GM19239 (cell line): ENCODE measurements at regions not wholly inside any gene's neighbourhood (a gene's known extent, or its start where the extent isn't known, plus 50 kb on each side); places are given as distances from the start of the nearest gene placed in this dataset.
A peak's percentile ranks its signal among the peaks of the same experiment; 100 is the strongest.
"Not testable (repeated sequence)": the region's sequence is repeated elsewhere in the genome, so short reads cannot be mapped to it uniquely, and the experiment has no call there.

Source experiments
- DNase-seq: peaks from one replicate; pipeline ENCODE4 v3.0.0; 2011; ENCODE audit warnings: low spot score; ENCODE audit not compliant: insufficient read length
- FAIRE-seq: peaks from 2 replicates; lab custom pipeline; 2011; peaks lifted over from hg19 to GRCh38; lab: Jason Lieb, UNC

DNA sequence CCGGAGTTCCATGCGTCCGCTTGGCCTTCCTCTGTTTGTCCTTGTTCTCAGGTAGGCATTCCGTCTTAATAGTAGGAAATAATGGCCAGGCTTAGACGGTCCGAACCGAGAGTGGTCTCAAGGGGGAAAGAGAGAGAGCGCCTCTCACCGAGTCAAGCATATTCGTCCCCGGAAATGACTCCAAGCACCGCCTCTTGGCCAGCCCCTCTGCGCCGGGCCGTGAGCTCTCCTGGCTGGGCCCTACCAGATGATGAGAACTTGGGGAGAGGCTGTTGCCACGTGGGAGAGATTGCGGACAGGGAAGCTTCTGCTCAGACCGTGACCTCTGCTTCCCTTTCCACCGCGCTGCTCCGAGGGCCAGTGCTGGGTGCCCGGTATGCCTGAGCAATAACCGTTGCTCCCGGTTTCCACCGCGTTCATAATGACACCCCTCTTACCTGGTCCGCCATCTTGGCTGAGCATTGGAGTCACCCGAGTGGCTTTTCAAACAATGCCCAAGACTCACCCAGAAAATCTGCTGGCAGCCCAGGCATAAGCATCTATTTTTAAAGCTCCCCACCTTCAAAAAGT is 251.1 kb upstream of the SHH start:
- DNase-seq: no peak
- no peak for FAIRE-seq

DNA sequence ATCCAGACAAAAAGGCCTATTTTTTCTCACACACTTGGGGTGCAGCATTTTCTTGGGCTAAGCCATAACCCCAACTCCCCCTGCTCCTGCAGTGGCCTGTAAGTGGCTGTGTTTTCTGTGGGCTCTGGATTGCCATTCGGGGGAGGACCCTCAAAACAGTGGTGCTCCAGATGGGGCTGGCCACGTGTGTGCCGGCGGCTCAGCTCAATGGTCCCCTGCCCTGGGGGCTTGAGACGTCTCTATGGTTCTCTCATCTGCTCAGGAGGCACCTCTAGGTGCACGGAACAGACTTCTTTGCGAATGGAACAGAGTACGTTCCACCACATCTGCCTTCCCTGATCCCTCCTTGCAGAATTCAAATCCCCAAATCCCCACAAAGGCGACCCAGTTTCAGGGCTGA is 250.0 kb upstream of the SHH start:
- DNase-seq (no peak), FAIRE-seq (no peak)

DNA sequence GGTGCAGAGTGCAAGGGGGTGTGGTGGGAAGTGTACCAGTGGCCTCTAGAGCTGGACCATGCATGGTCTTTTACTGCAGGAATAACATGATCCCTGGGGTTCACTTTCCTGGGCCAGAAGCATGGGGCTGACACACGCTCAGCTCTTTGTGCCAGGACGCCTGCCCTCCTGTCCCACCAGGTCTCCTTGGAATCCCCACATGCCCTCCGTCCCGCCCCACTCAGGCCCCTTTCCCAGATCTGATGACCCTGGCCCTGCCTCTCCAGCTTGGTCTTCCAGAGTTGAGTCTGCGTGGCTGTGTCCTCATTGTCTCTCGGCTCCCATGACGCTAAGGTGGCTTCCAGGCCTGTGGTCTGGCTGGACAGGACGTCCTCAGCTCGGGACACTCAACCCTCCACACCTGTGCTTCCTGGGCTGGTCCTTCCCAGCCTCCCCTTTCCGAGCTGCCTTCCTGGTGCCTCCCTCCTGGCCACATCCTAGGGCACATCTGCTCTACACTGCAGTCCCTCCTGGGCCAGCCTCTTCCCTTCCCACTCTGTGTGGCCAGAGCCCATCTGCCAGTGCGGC is 249.5 kb upstream of the SHH start:
- DNase-seq: no peak
- no peak for FAIRE-seq

DNA sequence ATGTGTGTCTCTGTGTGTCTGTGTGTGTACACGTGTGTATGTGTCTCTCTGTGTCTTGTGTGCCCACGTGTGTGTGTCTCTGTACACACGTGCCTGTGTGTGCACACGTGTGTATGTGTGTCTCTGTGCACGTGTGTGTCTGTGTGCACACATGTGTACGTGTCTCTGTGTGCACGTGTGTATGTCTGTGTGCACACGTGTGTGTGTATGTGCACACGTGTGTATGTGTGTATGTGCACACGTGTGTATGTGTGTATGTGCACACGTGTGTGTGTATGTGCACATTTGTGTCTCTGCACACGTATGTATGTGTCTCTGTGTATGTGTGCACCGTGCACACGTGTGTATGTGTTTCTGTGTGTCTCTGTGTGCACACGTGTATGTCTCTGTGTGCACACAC is 248.7 kb upstream of the SHH start:
- no peak for DNase-seq
- FAIRE-seq: no peak

DNA sequence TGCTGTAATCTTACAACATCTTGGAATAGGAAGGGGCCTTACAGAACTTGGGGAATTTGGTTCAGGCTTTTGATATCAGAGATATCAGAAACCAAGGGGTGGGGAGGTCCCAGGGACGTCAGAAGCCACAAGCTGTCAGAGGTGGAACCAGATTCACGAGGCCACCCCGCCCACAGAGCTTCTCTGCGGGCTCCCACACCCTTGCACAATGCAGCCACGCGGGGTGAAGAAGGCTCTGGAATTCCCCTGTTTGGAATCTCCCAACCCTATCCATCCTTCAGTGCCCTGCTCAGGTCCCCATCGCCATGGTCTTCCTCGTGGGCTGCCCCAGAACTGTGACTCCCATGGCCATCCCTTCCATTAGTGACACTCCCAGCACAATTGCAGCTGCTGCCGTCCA is 247.1 kb upstream of the SHH start:
- FAIRE-seq (no peak), DNase-seq (no peak)

DNA sequence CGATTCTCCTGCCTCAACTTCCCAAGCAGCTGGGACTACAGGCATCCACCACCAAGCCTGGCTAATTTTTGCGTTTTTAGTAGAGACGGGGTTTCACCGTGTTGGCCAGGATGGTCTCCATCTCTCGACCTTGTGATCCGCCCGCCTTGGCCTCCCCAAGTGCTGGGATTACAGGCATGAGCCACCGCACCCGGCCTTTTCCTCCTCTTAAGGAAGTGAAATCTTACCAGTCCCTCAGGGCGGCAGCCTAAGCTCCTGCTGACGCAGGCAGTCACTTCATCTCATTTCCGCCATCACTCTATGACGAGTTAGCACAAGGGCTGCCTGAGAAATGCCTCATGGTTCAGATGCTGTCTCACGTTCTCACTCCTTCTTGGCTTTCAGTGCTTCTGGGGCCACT is 246.0 kb upstream of the SHH start:
- FAIRE-seq (no peak), DNase-seq (no peak)

DNA sequence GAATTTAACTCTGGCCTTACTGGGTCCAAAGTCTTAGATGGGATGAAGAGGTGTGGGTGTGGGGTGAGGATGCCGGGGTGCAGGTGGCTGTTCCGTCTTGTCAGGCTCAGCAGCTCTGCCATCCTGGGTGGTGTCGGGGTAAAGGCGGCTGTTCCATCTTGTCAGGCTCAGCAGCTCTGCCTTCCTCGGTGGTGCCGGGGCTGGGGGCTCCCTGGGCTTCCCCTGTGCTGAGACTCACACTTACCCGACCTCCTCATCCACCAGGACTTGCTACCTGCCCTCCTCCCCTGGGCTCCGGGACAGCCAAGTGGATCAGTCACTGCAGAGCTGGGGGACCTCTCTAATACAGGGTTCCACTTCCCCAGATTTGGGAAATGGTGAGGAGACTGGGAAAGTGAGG is 244.3 kb upstream of the SHH start:
- no peak for DNase-seq
- FAIRE-seq: no peak

DNA sequence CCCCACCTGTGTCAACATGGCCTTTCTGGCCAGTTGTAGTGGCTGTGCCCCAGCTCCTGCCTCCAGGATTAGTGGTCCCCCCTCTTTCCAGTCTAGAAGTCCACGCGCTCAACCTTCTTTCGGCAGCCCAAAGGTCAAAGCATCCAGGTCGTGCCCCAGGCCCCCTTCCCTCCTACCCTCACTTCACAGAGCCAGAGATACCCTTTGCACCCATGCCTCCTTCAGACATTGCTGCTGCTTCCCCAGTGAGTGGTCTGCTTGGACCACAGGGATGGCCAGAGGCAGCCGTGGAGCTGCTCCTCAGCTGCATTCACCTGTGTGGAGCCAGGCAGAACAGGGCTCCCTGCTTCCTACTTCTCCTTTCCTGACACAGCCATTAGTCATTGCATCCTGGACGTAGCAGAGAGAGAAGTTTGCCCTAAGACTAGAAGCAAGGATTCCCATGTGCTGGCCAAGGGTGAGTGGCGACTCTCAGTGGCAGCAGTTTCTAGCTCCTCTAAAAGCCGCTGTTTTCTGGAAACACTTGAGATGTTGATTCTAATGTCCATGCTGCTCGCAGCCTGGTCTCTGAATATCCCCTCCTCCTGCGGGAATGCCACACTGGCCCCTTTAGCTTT is 243.1 kb upstream of the SHH start:
- no peak for DNase-seq
- no peak for FAIRE-seq

DNA sequence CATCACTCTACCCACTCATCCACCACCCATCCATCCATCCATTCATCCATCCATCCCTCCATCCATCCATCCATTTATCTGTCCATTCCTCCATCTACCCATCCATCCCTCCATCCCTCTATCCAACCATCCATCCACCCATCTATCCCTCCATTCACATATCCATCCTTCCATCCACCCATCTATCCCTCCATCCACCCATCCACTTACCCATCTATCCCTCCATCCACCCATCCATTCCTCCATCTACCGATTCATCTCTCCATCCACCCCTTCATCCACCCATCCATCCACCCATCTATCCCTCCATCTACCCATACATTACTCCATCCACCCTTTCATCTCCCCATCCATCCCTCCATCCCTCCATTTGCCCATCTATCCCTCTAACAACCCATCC is 239.6 kb upstream of the SHH start:
- FAIRE-seq (no peak), DNase-seq (no peak)

DNA sequence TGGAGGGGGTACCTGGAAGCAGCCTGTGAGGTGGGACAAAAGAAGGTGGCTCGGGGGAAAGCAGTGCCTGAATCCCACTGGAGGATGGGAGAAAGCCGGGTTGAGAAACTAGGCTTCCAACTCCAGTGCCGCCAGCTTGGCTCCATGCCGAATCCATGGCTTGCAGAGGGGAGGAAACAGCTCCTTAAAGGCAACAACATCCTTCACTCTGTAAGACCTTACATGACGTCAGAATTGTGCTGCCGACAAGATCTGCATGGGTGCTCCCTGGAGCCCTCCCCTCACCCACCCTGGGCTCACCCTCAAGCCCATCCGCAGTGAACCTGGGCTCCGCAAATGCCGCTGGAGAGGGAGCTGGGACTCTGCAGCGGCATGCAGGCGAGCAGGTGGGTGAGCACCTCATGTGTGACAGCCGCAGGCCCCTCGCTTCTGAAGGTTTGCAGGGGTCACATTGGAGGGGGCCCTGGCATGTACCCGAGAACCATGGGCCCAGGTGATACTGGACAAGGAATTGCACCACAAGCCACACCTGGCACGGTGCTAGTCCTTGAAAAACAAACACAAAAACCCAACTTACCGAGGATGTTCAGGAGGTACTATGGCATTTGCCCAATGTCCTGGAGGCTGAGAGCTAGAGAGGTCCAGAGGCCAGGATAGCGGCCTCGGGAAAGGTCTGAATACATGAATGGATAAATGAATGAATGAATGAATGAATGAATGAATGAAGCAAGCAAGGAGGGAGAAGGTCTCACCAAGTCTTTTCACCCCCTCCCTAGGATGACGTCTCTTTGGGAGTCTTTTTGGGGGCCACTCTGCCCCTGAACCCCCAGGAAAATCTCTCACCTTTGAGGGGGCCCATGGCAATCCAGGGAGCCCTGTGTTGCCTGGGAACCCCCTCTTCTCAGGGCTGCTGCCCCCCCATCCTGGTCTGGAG is 238.6 kb upstream of the SHH start:
- FAIRE-seq: no peak
- DNase-seq: no peak

DNA sequence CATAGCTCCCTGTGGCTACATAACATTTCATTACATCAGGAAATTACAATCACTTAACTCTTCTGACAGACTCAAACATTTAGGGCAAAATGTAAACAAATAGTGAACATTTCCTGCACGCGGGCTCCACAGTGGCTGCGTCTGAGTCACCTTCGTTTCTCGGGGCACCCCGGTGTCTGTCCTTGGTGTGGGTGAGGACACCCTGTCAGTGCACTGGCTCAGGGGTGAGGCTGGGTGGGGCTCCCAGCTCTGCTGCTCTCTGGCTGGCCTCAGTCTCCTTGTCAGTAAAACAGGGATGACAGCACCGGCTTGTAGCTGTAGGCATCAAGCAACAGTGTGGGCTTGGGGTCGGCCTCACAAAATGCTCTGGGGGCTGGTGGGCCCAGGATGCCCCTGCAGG is 237.1 kb upstream of the SHH start:
- FAIRE-seq (no peak), DNase-seq (no peak)

DNA sequence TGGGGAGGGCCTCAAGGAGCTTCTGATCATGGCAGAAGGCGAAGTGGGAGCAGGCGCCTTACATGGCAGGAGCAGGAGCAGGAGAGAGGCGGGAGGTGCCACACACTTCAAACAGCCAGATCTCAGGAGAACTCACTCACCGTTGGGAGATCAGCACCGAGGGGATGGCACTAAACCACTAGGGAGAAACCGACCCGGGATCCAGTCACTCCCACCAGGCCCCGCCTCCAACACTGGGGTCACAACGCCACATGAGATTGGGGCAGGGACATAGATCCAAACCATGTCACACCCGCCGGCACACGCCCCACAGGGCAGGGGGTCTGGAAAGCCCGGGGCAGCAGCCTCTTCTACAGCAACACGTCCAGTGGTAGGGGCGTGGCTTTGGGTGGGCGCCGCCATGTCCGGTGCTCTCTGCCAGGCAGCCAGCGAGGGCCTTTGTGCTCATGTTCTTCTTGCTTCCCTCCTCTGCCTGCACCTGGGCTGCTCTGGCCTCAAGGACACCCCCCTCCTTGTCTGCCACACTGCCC is 233.8 kb upstream of the SHH start:
- no peak for FAIRE-seq
- DNase-seq: no peak

DNA sequence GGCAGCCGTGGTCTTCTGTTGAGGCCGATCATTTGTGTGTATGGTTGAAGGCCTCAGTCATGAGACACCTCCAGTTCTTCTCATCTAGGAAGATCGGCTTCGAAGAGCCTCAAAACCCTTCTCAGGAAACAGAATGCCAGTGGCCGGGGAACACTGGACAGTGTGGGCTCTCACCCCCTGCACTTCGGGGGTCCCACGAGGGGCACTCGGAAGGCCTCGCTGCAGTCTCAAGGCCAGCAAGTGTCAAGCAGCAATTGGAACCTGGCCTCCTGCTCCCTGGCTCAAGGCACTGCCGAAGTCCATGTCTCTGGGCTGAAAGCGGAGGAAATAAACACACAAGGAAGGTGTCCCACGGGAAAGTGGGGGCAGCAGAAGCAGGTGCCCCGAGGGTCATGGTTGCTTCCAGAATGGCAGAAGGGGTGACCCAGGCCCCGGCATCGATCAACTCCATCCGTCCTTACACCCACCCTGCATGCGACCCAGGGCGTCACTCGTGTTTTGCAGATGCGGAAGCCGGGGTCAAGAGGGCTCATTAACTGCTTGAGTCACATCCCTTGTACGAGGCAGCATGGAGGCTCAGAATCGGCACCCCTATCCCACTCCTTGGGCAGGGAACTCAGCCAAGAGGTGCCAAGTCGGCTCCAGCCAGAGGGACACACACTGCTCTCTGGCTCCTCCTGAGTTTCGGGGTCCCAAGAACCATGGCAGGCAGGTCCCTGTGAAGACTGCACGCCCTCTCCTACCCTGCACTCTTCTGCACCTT is 231.3 kb upstream of the SHH start:
- FAIRE-seq (no peak), DNase-seq (no peak)

DNA sequence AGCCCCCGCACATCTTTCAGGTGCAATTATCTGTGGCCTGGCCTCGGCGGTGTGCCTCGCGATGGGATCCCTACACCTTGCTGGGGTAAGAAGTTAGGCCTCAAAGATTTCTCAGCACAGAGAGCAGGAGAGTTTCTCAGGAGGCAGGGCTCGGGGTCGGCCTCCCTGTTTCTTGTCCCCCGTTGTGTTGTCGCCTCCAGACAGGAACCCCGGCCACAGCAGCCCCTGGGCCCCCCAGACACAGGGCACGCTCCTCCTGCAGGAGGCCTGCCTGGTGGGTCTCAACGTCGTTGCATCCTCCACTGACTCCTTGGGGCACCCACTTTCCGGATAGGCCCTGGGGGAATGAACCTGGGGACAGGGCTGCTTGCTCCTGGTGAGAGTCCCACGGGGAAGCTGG is 229.1 kb upstream of the SHH start:
- no peak for FAIRE-seq
- no peak for DNase-seq

DNA sequence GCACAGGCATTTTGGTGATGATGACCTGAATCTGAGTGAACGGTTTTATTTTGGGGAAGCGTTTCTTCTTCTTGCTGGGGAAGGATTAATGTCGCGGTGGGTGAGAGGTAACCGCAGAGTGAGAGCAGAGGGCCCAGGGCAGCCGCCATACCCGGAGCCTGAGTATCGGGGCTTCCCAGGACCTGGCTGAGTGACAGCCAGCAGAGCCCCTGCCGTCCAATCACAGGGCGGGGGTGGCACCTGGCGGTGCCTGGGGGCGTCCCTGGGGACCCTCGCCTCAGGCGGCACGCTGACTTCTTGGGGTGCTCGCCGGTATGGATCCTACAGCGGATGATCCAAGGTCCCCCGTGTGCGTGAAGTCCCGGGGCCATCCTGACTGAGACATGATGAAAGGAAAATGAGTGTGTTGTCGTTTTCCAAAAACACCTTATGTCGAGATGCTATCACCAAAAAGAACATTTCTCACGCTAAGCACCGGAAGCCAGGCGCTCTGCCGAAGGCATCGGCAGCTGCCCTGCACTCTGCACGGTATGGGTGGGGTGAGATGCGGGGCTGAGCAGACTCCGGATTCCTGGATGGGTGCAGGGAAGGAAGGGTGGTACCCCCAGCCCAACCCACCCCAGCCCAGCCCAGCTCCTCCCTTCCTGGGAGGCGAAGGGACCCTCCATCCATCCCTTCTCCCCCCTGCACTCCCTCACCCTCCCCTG is 227.9 kb upstream of the SHH start:
- DNase-seq: no peak
- no peak for FAIRE-seq

DNA sequence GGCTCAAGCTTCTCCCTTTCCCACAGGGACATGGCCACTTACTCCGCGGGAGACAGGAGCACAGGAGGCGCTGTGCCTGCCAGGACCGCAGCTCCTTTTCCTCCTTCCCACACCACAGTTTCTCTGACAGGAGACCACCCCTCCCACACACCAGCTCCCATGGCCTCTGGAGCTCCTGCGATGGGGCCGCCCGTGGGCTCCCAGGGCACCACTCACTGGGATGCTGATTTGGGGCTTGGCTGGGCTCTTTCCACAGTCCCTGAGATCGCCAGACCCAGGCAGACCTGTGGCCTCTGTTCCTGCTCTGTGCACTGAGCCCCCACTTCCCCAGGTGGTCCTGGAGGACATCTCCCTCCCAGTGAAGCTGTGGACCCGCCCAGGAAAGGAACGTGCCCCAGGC is 226.9 kb upstream of the SHH start:
- DNase-seq: no peak
- no peak for FAIRE-seq

DNA sequence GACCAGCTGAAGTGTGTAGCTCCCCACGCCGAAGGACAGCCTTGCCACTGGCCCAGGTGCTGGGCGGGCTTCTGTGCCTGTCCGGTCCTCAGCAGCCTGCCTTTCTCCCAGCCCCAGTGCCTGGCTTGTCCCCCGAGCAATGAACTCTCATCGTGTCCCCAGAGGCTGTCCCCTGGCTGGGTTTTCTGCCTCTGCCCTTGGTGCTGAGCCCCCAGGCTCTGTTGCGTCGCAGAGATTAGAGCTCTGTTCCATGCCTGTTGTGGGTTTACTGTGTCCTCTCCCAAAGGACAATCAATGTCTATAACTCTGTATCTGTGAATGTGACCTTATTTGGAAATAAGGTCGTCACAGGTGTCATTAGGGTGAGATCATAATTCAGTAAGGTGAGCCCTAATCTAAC is 226.1 kb upstream of the SHH start:
- DNase-seq (no peak), FAIRE-seq (no peak)

DNA sequence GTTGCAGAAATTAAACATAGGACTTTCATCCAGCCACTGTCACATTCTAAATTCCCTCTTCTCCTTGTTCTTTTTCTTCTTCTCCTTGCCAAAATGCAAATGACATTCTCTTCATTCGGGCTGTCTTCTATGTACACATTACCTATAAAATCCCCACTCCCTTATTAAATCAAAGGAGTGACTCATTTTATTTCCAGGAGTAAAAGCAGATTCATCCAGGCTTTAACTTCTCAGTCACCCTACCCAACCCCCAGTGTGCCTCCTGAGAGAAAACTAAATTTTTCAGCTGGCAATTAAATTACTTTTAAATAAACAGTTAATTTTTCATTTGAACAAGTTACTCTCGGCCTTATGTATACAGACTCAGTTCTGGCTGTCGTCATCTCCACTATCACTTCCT is 223.9 kb upstream of the SHH start:
- FAIRE-seq: no peak
- no peak for DNase-seq

DNA sequence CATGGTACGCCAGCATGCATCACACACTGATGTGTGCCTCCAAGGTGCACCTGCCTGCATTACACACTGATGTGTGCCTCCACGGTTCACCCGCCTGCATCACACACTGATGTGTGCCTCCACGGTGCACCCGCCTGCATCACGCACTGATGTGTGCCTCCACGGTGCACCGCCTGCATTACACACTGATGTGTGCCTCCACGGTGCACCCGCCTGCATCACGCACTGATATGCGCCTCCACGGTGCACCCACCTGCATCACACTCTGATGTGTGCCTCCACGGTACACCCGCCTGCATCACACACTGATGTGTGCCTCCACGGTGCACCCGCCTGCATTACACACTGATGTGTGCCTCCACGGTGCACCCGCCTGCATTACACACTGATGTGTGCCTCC is 223.1 kb upstream of the SHH start:
- FAIRE-seq, DNase-seq: not testable (repeated sequence)

DNA sequence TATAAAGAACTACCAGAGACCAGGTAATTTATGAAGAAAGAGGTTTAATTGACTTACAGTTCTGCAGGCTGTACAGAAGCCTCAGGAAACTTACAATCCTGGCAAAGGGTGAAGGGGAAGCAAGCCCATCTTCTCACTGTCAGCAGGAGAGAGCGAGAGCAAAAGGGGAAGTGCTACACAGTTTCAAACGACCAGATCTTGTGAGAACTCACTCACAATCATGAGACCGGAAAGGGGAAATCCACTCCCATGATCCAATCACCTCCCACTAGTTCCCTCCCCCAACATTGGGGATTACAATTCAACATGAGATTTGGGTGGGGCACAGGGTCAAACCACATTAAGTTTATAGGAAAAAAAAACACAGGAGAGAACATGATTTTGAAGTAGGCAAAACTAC is 222.1 kb upstream of the SHH start:
- DNase-seq: no peak
- peak; percentile 31 for FAIRE-seq
